ENCODE measurements at regions not wholly inside any gene's neighbourhood (a gene's known extent, or its start where the extent isn't known, plus 50 kb on each side); places are given as distances from the start of the nearest gene placed in this dataset.
"Not testable (repeated sequence)": the region's sequence is repeated elsewhere in the genome, so short reads cannot be mapped to it uniquely, and the experiment has no call there.

GRCh38 chr16:88128556-88128955 lies 177.3 kb downstream of the BANP start:
- no peak for DNase-seq (ENCODE audit: insufficient read length, low spot score, missing footprints)
- no peaks in the 10 kb centered on the region for H3K36me3 ChIP-seq (ENCODE audit: insufficient read depth, low read length)
- H2AFZ ChIP-seq (ENCODE audit: low read length) = no peak overlapping the region
- H3K27ac ChIP-seq (ENCODE audit: low read depth, low read length) = no peak overlapping the region
- no peak overlapping the region for H3K4me3 ChIP-seq (ENCODE audit: insufficient read depth, low read length)
- no peak for TF ChIP-seq CTCF (IDR thresholded peaks at IDR 0.05; ENCODE audit: extremely low read depth, low read depth, low read length)
- no peak overlapping the region for H3K4me2 ChIP-seq (ENCODE audit: insufficient read depth, low read length)
- H3K9me3 ChIP-seq (ENCODE audit: low read depth, low read length) = no peaks in the 10 kb centered on the region
- no peaks in the 10 kb centered on the region for H3K27me3 ChIP-seq (ENCODE audit: insufficient read depth, low read length)
- no peaks in the 10 kb centered on the region for H4K20me1 ChIP-seq (ENCODE audit: insufficient read depth, low read length)
- H3K79me2 ChIP-seq (ENCODE audit: insufficient read depth, low read length) = no peaks in the 10 kb centered on the region
- no peaks in the 10 kb centered on the region for H3K4me1 ChIP-seq (ENCODE audit: insufficient read depth, low read length)

- not testable (repeated sequence) for H3K4me1 ChIP-seq (ENCODE audit: insufficient read depth, low read length); H3K27ac ChIP-seq (ENCODE audit: low read depth, low read length); H3K27me3 ChIP-seq (ENCODE audit: insufficient read depth, low read length); H3K36me3 ChIP-seq (ENCODE audit: insufficient read depth, low read length); H4K20me1 ChIP-seq (ENCODE audit: insufficient read depth, low read length); H2AFZ ChIP-seq (ENCODE audit: low read length); H3K79me2 ChIP-seq (ENCODE audit: insufficient read depth, low read length); H3K9me3 ChIP-seq (ENCODE audit: low read depth, low read length); DNase-seq (ENCODE audit: insufficient read length, low spot score, missing footprints); H3K4me3 ChIP-seq (ENCODE audit: insufficient read depth, low read length); H3K4me2 ChIP-seq (ENCODE audit: insufficient read depth, low read length)
Measured at GRCh38 chr16:88129133-88129532, 177.9 kb downstream of the BANP start.

GRCh38 chr16:88130016-88130415 lies 178.8 kb downstream of the BANP start:
- Histone ChIP-seq H3K27ac (ENCODE audit: low read depth, low read length) (no peak overlapping the region), H3K4me1 (ENCODE audit: insufficient read depth, low read length) (no peaks in the 10 kb centered on the region), H3K27me3 (ENCODE audit: insufficient read depth, low read length) (no peaks in the 10 kb centered on the region), H3K79me2 (ENCODE audit: insufficient read depth, low read length) (no peaks in the 10 kb centered on the region), H3K4me2 (ENCODE audit: insufficient read depth, low read length) (no peak overlapping the region), H3K4me3 (ENCODE audit: insufficient read depth, low read length) (no peak overlapping the region), H4K20me1 (ENCODE audit: insufficient read depth, low read length) (no peaks in the 10 kb centered on the region), H3K9me3 (ENCODE audit: low read depth, low read length) (no peaks in the 10 kb centered on the region), H3K36me3 (ENCODE audit: insufficient read depth, low read length) (no peaks in the 10 kb centered on the region), H2AFZ (ENCODE audit: low read length) (no peak overlapping the region)
- no peak for TF ChIP-seq CTCF (IDR thresholded peaks at IDR 0.05; ENCODE audit: extremely low read depth, low read depth, low read length)
- no peak for DNase-seq (ENCODE audit: insufficient read length, low spot score, missing footprints)

GRCh38 chr16:88130681-88131080 lies 179.4 kb downstream of the BANP start:
- H3K36me3 ChIP-seq (ENCODE audit: insufficient read depth, low read length) = no peaks in the 10 kb centered on the region
- no peak overlapping the region for H2AFZ ChIP-seq (ENCODE audit: low read length)
- H3K4me1 ChIP-seq (ENCODE audit: insufficient read depth, low read length) = no peaks in the 10 kb centered on the region
- H3K9me3 ChIP-seq (ENCODE audit: low read depth, low read length) = no peaks in the 10 kb centered on the region
- H4K20me1 ChIP-seq (ENCODE audit: insufficient read depth, low read length) = no peaks in the 10 kb centered on the region
- DNase-seq (ENCODE audit: insufficient read length, low spot score, missing footprints) = no peak
- H3K4me3 ChIP-seq (ENCODE audit: insufficient read depth, low read length) = no peak overlapping the region
- no peaks in the 10 kb centered on the region for H3K27me3 ChIP-seq (ENCODE audit: insufficient read depth, low read length)
- no peak overlapping the region for H3K27ac ChIP-seq (ENCODE audit: low read depth, low read length)
- no peaks in the 10 kb centered on the region for H3K79me2 ChIP-seq (ENCODE audit: insufficient read depth, low read length)
- no peak for TF ChIP-seq CTCF (IDR thresholded peaks at IDR 0.05; ENCODE audit: extremely low read depth, low read depth, low read length)
- H3K4me2 ChIP-seq (ENCODE audit: insufficient read depth, low read length) = no peak overlapping the region

GRCh38 chr16:88131256-88131655 lies 180.0 kb downstream of the BANP start:
- H3K27ac ChIP-seq (ENCODE audit: low read depth, low read length) = no peak overlapping the region
- H3K4me3 ChIP-seq (ENCODE audit: insufficient read depth, low read length) = no peak overlapping the region
- no peaks in the 10 kb centered on the region for H4K20me1 ChIP-seq (ENCODE audit: insufficient read depth, low read length)
- no peaks in the 10 kb centered on the region for H3K27me3 ChIP-seq (ENCODE audit: insufficient read depth, low read length)
- no peak overlapping the region for H3K4me2 ChIP-seq (ENCODE audit: insufficient read depth, low read length)
- no peak for TF ChIP-seq CTCF (IDR thresholded peaks at IDR 0.05; ENCODE audit: extremely low read depth, low read depth, low read length)
- no peaks in the 10 kb centered on the region for H3K4me1 ChIP-seq (ENCODE audit: insufficient read depth, low read length)
- no peak overlapping the region for H2AFZ ChIP-seq (ENCODE audit: low read length)
- no peaks in the 10 kb centered on the region for H3K36me3 ChIP-seq (ENCODE audit: insufficient read depth, low read length)
- H3K79me2 ChIP-seq (ENCODE audit: insufficient read depth, low read length) = no peaks in the 10 kb centered on the region
- H3K9me3 ChIP-seq (ENCODE audit: low read depth, low read length) = no peaks in the 10 kb centered on the region
- no peak for DNase-seq (ENCODE audit: insufficient read length, low spot score, missing footprints)

Data from osteoblast (primary cell).